H1 (cell line): ENCODE measurements at regions not wholly inside any gene's neighbourhood (a gene's known extent, or its start where the extent isn't known, plus 50 kb on each side); places are given as distances from the start of the nearest gene placed in this dataset.

Experiments
- CTCF ChIA-PET: fragments of 300-600 bp; sonication (Branson Sonifier 250); formaldehyde crosslinking; loops from one replicate; lab custom pipeline; 2021; ENCODE audit not compliant: partially characterized antibody; lab: Charles Lee
- POLR2A ChIA-PET: fragments of 300-600 bp; sonication (Branson Sonifier 250); formaldehyde crosslinking; loops from one replicate; lab custom pipeline; 2021; ENCODE audit warnings: inconsistent platforms; ENCODE audit not compliant: partially characterized antibody; lab: Charles Lee
- DNase-seq, 2 experiments: peaks; one replicate each; pipeline versions ENCODE4 v3.0.0 to v3.0.0-alpha.2; 2010 to 2022; ENCODE audit warnings: low spot score in 2 of 2, low read depth in 1 of 2, mixed read lengths in 1 of 2
- FAIRE-seq: peaks from 2 replicates; lab custom pipeline; 2011; peaks lifted over from hg19 to GRCh38; lab: Jason Lieb, UNC
- H2AFZ ChIP-seq: 2 replicates; pipeline ENCODE4 v1.8.1; 2012; ENCODE audit warnings: low read length, inconsistent platforms
- H2AK5ac ChIP-seq: 2 replicates; pipeline ENCODE4 v1.6.1; 2013; ENCODE audit warnings: low read depth, low read length
- H2BK120ac ChIP-seq: replicated peaks from 2 replicates; pipeline ENCODE3; 2013; ENCODE audit warnings: low read depth, low read length, inconsistent platforms
- H2BK12ac ChIP-seq: 2 replicates; pipeline ENCODE4 v1.6.1; 2013; ENCODE audit warnings: low read depth, low read length
- H2BK15ac ChIP-seq: 2 replicates; pipeline ENCODE4 v1.6.1; 2013; ENCODE audit warnings: low read length
- H2BK20ac ChIP-seq: 2 replicates; pipeline ENCODE4 v1.6.1; 2013; ENCODE audit warnings: low read length
- H2BK5ac ChIP-seq: 2 replicates; pipeline ENCODE4 v1.6.1; 2013; ENCODE audit warnings: low read depth, low read length
- H3K14ac ChIP-seq: 2 replicates; pipeline ENCODE4 v1.6.1; 2013; ENCODE audit warnings: inconsistent platforms; ENCODE audit not compliant: insufficient read length
- H3K18ac ChIP-seq: 2 replicates; pipeline ENCODE4 v1.6.1; 2013; ENCODE audit warnings: low read length; ENCODE audit errors: extremely low read depth
- H3K23ac ChIP-seq: 2 replicates; pipeline ENCODE4 v1.6.1; 2013; ENCODE audit warnings: inconsistent platforms; ENCODE audit not compliant: insufficient read length
- H3K23me2 ChIP-seq: 2 replicates; pipeline ENCODE4 v1.6.1; 2013; ENCODE audit warnings: low read depth, low read length
- H3K27ac ChIP-seq: 2 replicates; pipeline ENCODE4 v1.6.1; 2011; ENCODE audit warnings: low read depth, low read length, inconsistent platforms
- H3K27me3 ChIP-seq, 4 experiments: replicated peaks in 1 of 4; 1 replicate in 1 of 4; 2 replicates in 3 of 4; pipeline versions ENCODE4 v1.6.1 to v1.8.1; 2011 to 2013; ENCODE audit warnings: low read length in 3 of 4, mild to moderate bottlenecking in 3 of 4, inconsistent platforms in 2 of 4, mixed read lengths in 2 of 4, moderate library complexity in 1 of 4; ENCODE audit not compliant: control insufficient read depth in 3 of 4, insufficient read depth in 3 of 4; ENCODE audit errors: extremely low read depth in 1 of 4
- H3K36me3 ChIP-seq, 4 experiments: 2 replicates each; pipeline versions ENCODE4 v1.6.1 to v1.8.1; 2011 to 2013; ENCODE audit warnings: mild to moderate bottlenecking in 4 of 4, low read length in 3 of 4, moderate library complexity in 2 of 4, control low read depth in 1 of 4, inconsistent platforms in 1 of 4; ENCODE audit not compliant: insufficient read depth in 4 of 4, control insufficient read depth in 2 of 4
- H3K4ac ChIP-seq: replicated peaks from 2 replicates; pipeline ENCODE3; 2013; ENCODE audit warnings: low read length, low read depth, mixed read lengths, inconsistent platforms; ENCODE audit not compliant: insufficient read length
- H3K4me1 ChIP-seq, 4 experiments: replicated peaks in 1 of 4; 1 replicate in 1 of 4; 2 replicates in 3 of 4; pipeline versions ENCODE4 v1.6.1 to v1.8.1; 2011 to 2013; ENCODE audit warnings: low read length in 3 of 4, inconsistent platforms in 2 of 4, mixed read lengths in 1 of 4; ENCODE audit not compliant: insufficient read depth in 4 of 4, control insufficient read depth in 3 of 4
- H3K4me2 ChIP-seq, 2 experiments: 2 replicates each; pipeline versions ENCODE4 v1.6.1 to v1.8.1; 2011 to 2013; ENCODE audit warnings: low read depth in 2 of 2, low read length in 2 of 2, control low read depth in 1 of 2, inconsistent platforms in 1 of 2, mild to moderate bottlenecking in 1 of 2; ENCODE audit not compliant: insufficient read depth in 1 of 2
- H3K4me3 ChIP-seq, 4 experiments: fragments of 200-600, 300-600 bp in 1 of 4; sonication (generic), shearing (Covaris generic), sonication (Bioruptor Twin) in 1 of 4; 2 replicates each; pipeline versions ENCODE4 v1.5.1 to v1.8.1; 2011 to 2016; ENCODE audit warnings: low read length in 4 of 4, low read depth in 3 of 4, control low read depth in 2 of 4, inconsistent platforms in 2 of 4, mild to moderate bottlenecking in 2 of 4, mixed read lengths in 1 of 4, moderate library complexity in 1 of 4; ENCODE audit not compliant: insufficient read depth in 2 of 4; ENCODE audit errors: extremely low read depth in 1 of 4
- H3K56ac ChIP-seq: replicated peaks from 2 replicates; pipeline ENCODE3; 2013; ENCODE audit warnings: low read depth, mild to moderate bottlenecking, mixed read lengths, low read length, inconsistent platforms; ENCODE audit not compliant: insufficient read length
- H3K79me1 ChIP-seq: 2 replicates; pipeline ENCODE4 v1.6.1; 2013; ENCODE audit warnings: low read depth, low read length, control low read depth
- H3K79me2 ChIP-seq, 2 experiments: 2 replicates each; pipeline versions ENCODE4 v1.6.1 to v1.8.1; 2012 to 2013; ENCODE audit warnings: low read length in 2 of 2, mild to moderate bottlenecking in 2 of 2, inconsistent platforms in 1 of 2; ENCODE audit not compliant: insufficient read depth in 2 of 2, control insufficient read depth in 1 of 2
- H3K9ac ChIP-seq, 4 experiments: replicated peaks in 1 of 4; 1 replicate in 1 of 4; 2 replicates in 3 of 4; pipeline versions ENCODE4 v1.6.1 to v1.8.1; 2011 to 2013; ENCODE audit warnings: low read depth in 3 of 4, low read length in 3 of 4, control low read depth in 2 of 4, mild to moderate bottlenecking in 2 of 4, moderate library complexity in 2 of 4, inconsistent platforms in 1 of 4; ENCODE audit errors: extremely low read depth in 1 of 4
- H3K9me3 ChIP-seq, 2 experiments: 2 replicates each; pipeline versions ENCODE4 v1.6.1 to v1.8.1; 2012 to 2013; ENCODE audit warnings: mild to moderate bottlenecking in 2 of 2, moderate library complexity in 2 of 2, control low read depth in 1 of 2, inconsistent platforms in 1 of 2, low read depth in 1 of 2, low read length in 1 of 2, mixed read lengths in 1 of 2; ENCODE audit not compliant: insufficient read depth in 2 of 2
- H4K20me1 ChIP-seq, 2 experiments: replicated peaks in 1 of 2; 2 replicates each; pipeline versions ENCODE3 to v1.8.1; 2011 to 2013; ENCODE audit warnings: inconsistent platforms in 2 of 2, low read length in 2 of 2, mild to moderate bottlenecking in 1 of 2; ENCODE audit not compliant: insufficient read depth in 2 of 2, control insufficient read depth in 1 of 2
- H4K5ac ChIP-seq: 2 replicates; pipeline ENCODE4 v1.6.1; 2013; ENCODE audit warnings: low read length, low read depth, mixed read lengths, inconsistent platforms; ENCODE audit not compliant: insufficient read length
- H4K8ac ChIP-seq: 2 replicates; pipeline ENCODE4 v1.8.0; 2013; ENCODE audit warnings: mild to moderate bottlenecking, moderate library complexity, low read length, inconsistent platforms; ENCODE audit not compliant: insufficient read depth; ENCODE audit errors: extremely low read depth
- H4K91ac ChIP-seq: replicated peaks from 2 replicates; pipeline ENCODE3; 2013; ENCODE audit warnings: low read length, mixed read lengths, inconsistent platforms; ENCODE audit not compliant: insufficient read length
- ASH2L ChIP-seq: fragments of 200-600, 300-600 bp; sonication (generic); IDR thresholded peaks from one replicate; pipeline ENCODE4 v1.7.1; 2017; ENCODE audit warnings: low read length
- CEBPB ChIP-seq: IDR thresholded peaks from 2 replicates; pipeline ENCODE4 v1.6.1; 2012; ENCODE audit warnings: low read depth, low read length
- CREB1 ChIP-seq: IDR thresholded peaks from 2 replicates; pipeline ENCODE4 v1.6.1; 2012; ENCODE audit warnings: inconsistent platforms
- CTBP2 ChIP-seq: IDR thresholded peaks from 2 replicates; pipeline ENCODE4 v1.7.0; 2011; ENCODE audit warnings: borderline replicate concordance, mild to moderate bottlenecking, moderate library complexity, mixed read lengths, low read length; ENCODE audit not compliant: insufficient read depth, insufficient read length
- NRF1 ChIP-seq: IDR thresholded peaks from 2 replicates; pipeline ENCODE4 v1.6.1; 2011; ENCODE audit warnings: mild to moderate bottlenecking, low read depth, low read length, improper control_type of control experiment
- POLR2A ChIP-seq, 2 experiments: IDR thresholded peaks; 1 replicate in 1 of 2; 2 replicates in 1 of 2; pipeline ENCODE4 v1.6.1; 2011; ENCODE audit warnings: low read depth in 2 of 2, low read length in 2 of 2, mild to moderate bottlenecking in 2 of 2; ENCODE audit errors: control extremely low read depth in 1 of 2
- RNF2 ChIP-seq: fragments of 200-900, 300-1000 bp; sonication (generic); IDR thresholded peaks from 2 replicates; pipeline ENCODE4 v1.7.1; 2016; ENCODE audit warnings: borderline replicate concordance, low read depth, mild to moderate bottlenecking, antibody characterized with exemption, low read length; ENCODE audit not compliant: poor library complexity, severe bottlenecking; ENCODE audit errors: missing control alignments
- SAP30 ChIP-seq: fragments of 300-600 bp; sonication (generic); IDR thresholded peaks from 2 replicates; pipeline ENCODE4 v1.7.1; 2012; ENCODE audit warnings: low read length, moderate library complexity, mild to moderate bottlenecking, inconsistent platforms; ENCODE audit not compliant: insufficient read depth, insufficient replicate concordance
- SP2 ChIP-seq: IDR thresholded peaks from 2 replicates; pipeline ENCODE4 v1.6.1; 2012; ENCODE audit warnings: mild to moderate bottlenecking, low read length, inconsistent platforms
- WGBS, 2 experiments: shearing (Covaris generic) in 1 of 2; methylation state at CpG; one replicate each; pipeline versions ENCODE4 v1.1.6 to v1.1.7; 2013 to 2015; ENCODE audit warnings: low lambda C conversion rate in 2 of 2, mixed read lengths in 2 of 2, inconsistent platforms in 1 of 2, low coverage in 1 of 2, missing lambda C conversion rate in 1 of 2; ENCODE audit not compliant: insufficient replicate concordance in 2 of 2, insufficient coverage in 1 of 2, insufficient read length in 1 of 2; ENCODE audit errors: extremely low coverage in 1 of 2, missing lambda C conversion rate in 1 of 2; 5-methylcytosine and 5-hydroxymethylcytosine counted together

GRCh38 chr2:31805688-31806087, 205.1 kb downstream of the MEMO1 start:
- no peak overlapping the region for H3K14ac ChIP-seq
- no peak overlapping the region for H4K91ac ChIP-seq
- H3K27ac ChIP-seq: no peak overlapping the region
- ChIA-PET CTCF (no interaction called here), POLR2A (no interaction called here)
- no peaks in the 10 kb centered on the region; the same call in 1 of the 2 replicates for H3K23me2 ChIP-seq
- H3K23ac ChIP-seq: no peak overlapping the region
- no peaks in the 10 kb centered on the region for H3K27me3 ChIP-seq
- WGBS, 2 experiments: 76% methylated on average over 16 of the region's 16 CpGs; no CpG with 5 or more reads in 1 of the 2 experiments
- no peak overlapping the region for H3K4me3 ChIP-seq
- H3K79me1 ChIP-seq: no peaks in the 10 kb centered on the region
- no peak overlapping the region for H2BK120ac ChIP-seq
- no peak overlapping the region for H3K9ac ChIP-seq
- H2AFZ ChIP-seq: no peak overlapping the region
- H4K8ac ChIP-seq: no peak overlapping the region
- DNase-seq (no peak), FAIRE-seq (no peak)
- peaks cover 0 to 3% of the 10 kb centered on the region in 2 experiments for H4K20me1 ChIP-seq
- no peak overlapping the region for H3K4me2 ChIP-seq
- H4K5ac ChIP-seq: no peak overlapping the region
- H3K9me3 ChIP-seq: peaks cover 8 to 19% of the 10 kb centered on the region in 2 experiments; a peak in 3 of 4 replicates
- no peak overlapping the region for H2BK15ac ChIP-seq
- no peaks in the 10 kb centered on the region; a peak in 1 of 7 replicates for H3K4me1 ChIP-seq
- no peak overlapping the region for H3K56ac ChIP-seq
- no peak overlapping the region for H2BK20ac ChIP-seq
- 0 out of 2 replicates have a peak overlapping the region, but pooled peaks have one; percentile 9 for H2BK5ac ChIP-seq
- H3K79me2 ChIP-seq: no peaks in the 10 kb centered on the region
- peak overlapping the region; percentile 94 for H3K4ac ChIP-seq
- no peak overlapping the region; the same call in 1 of the 2 replicates for H2AK5ac ChIP-seq
- no peak overlapping the region; the same call in 1 of the 2 replicates for H2BK12ac ChIP-seq
- no peak overlapping the region for H3K18ac ChIP-seq
- no peaks in the 10 kb centered on the region for H3K36me3 ChIP-seq
- no peak for TF ChIP-seq SAP30
- no peak for TF ChIP-seq NRF1
- TF ChIP-seq CTBP2: no peak
- TF ChIP-seq ASH2L: no peak
- TF ChIP-seq POLR2A (IDR thresholded peaks at IDR 0.05; ENCODE audit: control extremely low read depth in 1 of 2, low read depth in 2 of 2, low read length in 2 of 2): no peak
- no peak for TF ChIP-seq CREB1
- no peak for TF ChIP-seq SP2
- no peak for TF ChIP-seq RNF2
- no peak for TF ChIP-seq CEBPB
